Loucy (cell line): ENCODE measurements at regions not wholly inside any gene's neighbourhood (a gene's known extent, or its start where the extent isn't known, plus 50 kb on each side); places are given as distances from the start of the nearest gene placed in this dataset.

Experiments
- H2AFZ ChIP-seq: fragments of 200-600 bp; sonication (generic); 2 replicates; pipeline ENCODE4 v1.6.0; 2016; ENCODE audit warnings: antibody characterized with exemption, mild to moderate bottlenecking, low read length, moderate library complexity
- H3F3A ChIP-seq: fragments of 200-600 bp; 2 replicates; pipeline ENCODE4 v1.6.0; 2016; ENCODE audit warnings: antibody characterized with exemption, low read depth, mild to moderate bottlenecking
- H3K27me3 ChIP-seq: fragments of 200-600 bp; sonication (generic); 2 replicates; pipeline ENCODE4 v1.6.1; 2014; ENCODE audit warnings: low read length, mild to moderate bottlenecking; ENCODE audit not compliant: insufficient read depth, poor library complexity, severe bottlenecking
- H3K36me3 ChIP-seq: fragments of 200-600 bp; sonication (generic); 2 replicates; pipeline ENCODE4 v1.6.1; 2016; ENCODE audit warnings: low read length; ENCODE audit not compliant: insufficient read depth
- H3K4me1 ChIP-seq: fragments of 200-600 bp; sonication (generic); 2 replicates; pipeline ENCODE4 v1.5.1; 2014; ENCODE audit warnings: low read length, mild to moderate bottlenecking; ENCODE audit not compliant: insufficient read depth, poor library complexity, severe bottlenecking
- H3K4me2 ChIP-seq: fragments of 200-600 bp; sonication (generic); 2 replicates; pipeline ENCODE4 v1.6.0; 2014; ENCODE audit warnings: antibody characterized with exemption, low read length, low read depth, mild to moderate bottlenecking; ENCODE audit not compliant: poor library complexity, severe bottlenecking
- H3K4me3 ChIP-seq: fragments of 200-600 bp; sonication (generic); 2 replicates; pipeline ENCODE4 v1.5.1; 2014; ENCODE audit warnings: low read length, mild to moderate bottlenecking, mixed read lengths; ENCODE audit not compliant: poor library complexity, severe bottlenecking
- H3K79me2 ChIP-seq: fragments of 200-600 bp; sonication (generic); 2 replicates; pipeline ENCODE4 v1.6.1; 2014; ENCODE audit warnings: low read length; ENCODE audit not compliant: insufficient read depth
- H3K9ac ChIP-seq: fragments of 200-600 bp; sonication (generic); 2 replicates; pipeline ENCODE4 v1.6.0; 2014; ENCODE audit warnings: mild to moderate bottlenecking, low read depth, low read length, moderate library complexity; ENCODE audit not compliant: poor library complexity, severe bottlenecking
- H3K9me2 ChIP-seq: fragments of 200-600 bp; sonication (generic); replicated peaks from 2 replicates; pipeline ENCODE4 v1.6.1; 2016; ENCODE audit warnings: low read depth, low read length, mixed read lengths
- H3K9me3 ChIP-seq: fragments of 200-600 bp; sonication (generic); 2 replicates; pipeline ENCODE4 v1.6.1; 2014; ENCODE audit warnings: mild to moderate bottlenecking, antibody characterized with exemption, low read length, low read depth; ENCODE audit not compliant: insufficient read depth
- H4K20me1 ChIP-seq: fragments of 200-600 bp; sonication (generic); 2 replicates; pipeline ENCODE4 v1.6.0; 2014; ENCODE audit warnings: antibody characterized with exemption, low read length, mild to moderate bottlenecking; ENCODE audit not compliant: insufficient read depth, poor library complexity, severe bottlenecking
- EZH2phosphoT487 ChIP-seq: fragments of 200-600 bp; IDR thresholded peaks from 2 replicates; pipeline ENCODE4 v1.6.1; 2018; ENCODE audit warnings: antibody characterized with exemption, mild to moderate bottlenecking, moderate library complexity, borderline replicate concordance
- TF ChIP-seq, protein P1 (sequence below): fragments of 200-600 bp; sonication (generic); conservative IDR thresholded peaks from 2 replicates; pipeline ENCODE4 v1.5.1; 2014; ENCODE audit warnings: mild to moderate bottlenecking, antibody characterized with exemption, low read length

DNA sequence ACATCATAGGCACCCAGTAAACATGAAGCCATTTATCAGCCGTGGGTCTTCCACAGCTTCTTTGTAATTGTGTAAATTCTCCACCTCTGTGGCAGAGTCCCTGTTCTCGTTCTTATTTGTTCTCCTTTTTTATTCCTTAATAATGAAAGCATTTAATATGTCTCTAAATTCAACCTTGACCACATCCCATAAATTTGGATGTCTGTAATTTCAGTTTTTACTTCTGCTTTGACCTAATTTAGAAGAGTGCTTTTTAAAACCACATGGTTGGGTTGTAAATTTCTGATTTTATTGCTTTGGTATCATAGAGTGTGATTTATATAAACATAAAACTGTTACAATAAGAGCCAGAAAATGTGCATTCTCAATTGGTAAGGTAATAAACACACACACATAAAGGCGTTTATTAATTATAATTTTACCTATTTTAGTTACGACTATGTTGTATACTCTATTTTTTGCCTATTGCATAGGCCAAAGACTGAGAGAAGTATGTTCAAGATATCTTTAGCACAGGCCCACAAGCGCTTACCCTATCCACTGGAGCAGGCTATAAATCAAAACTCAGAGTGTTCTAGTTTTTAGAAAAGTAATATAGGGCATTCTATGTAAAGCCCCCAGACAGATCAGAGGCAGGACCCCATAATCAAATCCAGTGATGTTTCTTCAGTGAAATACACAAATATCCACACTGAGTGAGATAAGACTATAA lies 58.0 kb upstream of the CCND1 start:
- no peaks in the 10 kb centered on the region for H3K36me3 ChIP-seq
- no peak overlapping the region for H3K4me2 ChIP-seq
- no peaks in the 10 kb centered on the region for H3K27me3 ChIP-seq
- no peaks in the 10 kb centered on the region; the same call in 1 of the 2 replicates for H3K9me3 ChIP-seq
- no peaks in the 10 kb centered on the region for H3K9me2 ChIP-seq
- H3K9ac ChIP-seq, result no peak overlapping the region
- TF ChIP-seq, protein P1, sequence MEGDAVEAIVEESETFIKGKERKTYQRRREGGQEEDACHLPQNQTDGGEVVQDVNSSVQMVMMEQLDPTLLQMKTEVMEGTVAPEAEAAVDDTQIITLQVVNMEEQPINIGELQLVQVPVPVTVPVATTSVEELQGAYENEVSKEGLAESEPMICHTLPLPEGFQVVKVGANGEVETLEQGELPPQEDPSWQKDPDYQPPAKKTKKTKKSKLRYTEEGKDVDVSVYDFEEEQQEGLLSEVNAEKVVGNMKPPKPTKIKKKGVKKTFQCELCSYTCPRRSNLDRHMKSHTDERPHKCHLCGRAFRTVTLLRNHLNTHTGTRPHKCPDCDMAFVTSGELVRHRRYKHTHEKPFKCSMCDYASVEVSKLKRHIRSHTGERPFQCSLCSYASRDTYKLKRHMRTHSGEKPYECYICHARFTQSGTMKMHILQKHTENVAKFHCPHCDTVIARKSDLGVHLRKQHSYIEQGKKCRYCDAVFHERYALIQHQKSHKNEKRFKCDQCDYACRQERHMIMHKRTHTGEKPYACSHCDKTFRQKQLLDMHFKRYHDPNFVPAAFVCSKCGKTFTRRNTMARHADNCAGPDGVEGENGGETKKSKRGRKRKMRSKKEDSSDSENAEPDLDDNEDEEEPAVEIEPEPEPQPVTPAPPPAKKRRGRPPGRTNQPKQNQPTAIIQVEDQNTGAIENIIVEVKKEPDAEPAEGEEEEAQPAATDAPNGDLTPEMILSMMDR, result no peak
- no peak for TF ChIP-seq EZH2phosphoT487
- no peaks in the 10 kb centered on the region for H3F3A ChIP-seq
- H3K4me1 ChIP-seq, result no peaks in the 10 kb centered on the region
- no peak overlapping the region for H2AFZ ChIP-seq
- H4K20me1 ChIP-seq, result no peaks in the 10 kb centered on the region
- H3K79me2 ChIP-seq, result no peaks in the 10 kb centered on the region
- H3K4me3 ChIP-seq, result no peak overlapping the region

DNA sequence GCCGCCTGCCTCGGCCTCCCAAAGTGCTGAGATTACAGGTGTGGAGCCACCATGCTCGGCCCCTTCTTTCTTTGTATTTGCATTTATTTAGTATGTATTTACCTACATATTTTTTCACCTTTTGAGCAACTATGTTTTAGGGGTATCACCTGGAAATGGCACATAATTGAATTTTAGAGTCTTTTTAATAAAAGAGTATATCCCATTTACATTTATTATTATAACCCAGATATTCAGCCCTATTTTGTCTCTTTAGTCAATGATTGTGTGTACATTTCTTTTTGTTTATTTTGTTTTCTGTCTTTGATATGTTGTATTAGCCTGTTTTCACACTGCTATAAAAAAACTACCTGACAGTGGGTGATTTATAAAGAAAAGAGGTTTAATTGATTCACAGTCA lies 56.8 kb upstream of the CCND1 start:
- no peaks in the 10 kb centered on the region for H3F3A ChIP-seq
- no peak overlapping the region for H3K9ac ChIP-seq
- H3K27me3 ChIP-seq, result no peaks in the 10 kb centered on the region
- no peaks in the 10 kb centered on the region for H3K4me1 ChIP-seq
- H3K9me2 ChIP-seq, result no peaks in the 10 kb centered on the region
- H3K4me3 ChIP-seq, result no peak overlapping the region
- no peak overlapping the region for H3K4me2 ChIP-seq
- H3K9me3 ChIP-seq, result no peaks in the 10 kb centered on the region; the same call in 1 of the 2 replicates
- TF ChIP-seq EZH2phosphoT487, result no peak
- TF ChIP-seq, protein P1, result no peak
- no peaks in the 10 kb centered on the region for H4K20me1 ChIP-seq
- no peaks in the 10 kb centered on the region for H3K36me3 ChIP-seq
- H2AFZ ChIP-seq, result no peak overlapping the region
- no peaks in the 10 kb centered on the region for H3K79me2 ChIP-seq

DNA sequence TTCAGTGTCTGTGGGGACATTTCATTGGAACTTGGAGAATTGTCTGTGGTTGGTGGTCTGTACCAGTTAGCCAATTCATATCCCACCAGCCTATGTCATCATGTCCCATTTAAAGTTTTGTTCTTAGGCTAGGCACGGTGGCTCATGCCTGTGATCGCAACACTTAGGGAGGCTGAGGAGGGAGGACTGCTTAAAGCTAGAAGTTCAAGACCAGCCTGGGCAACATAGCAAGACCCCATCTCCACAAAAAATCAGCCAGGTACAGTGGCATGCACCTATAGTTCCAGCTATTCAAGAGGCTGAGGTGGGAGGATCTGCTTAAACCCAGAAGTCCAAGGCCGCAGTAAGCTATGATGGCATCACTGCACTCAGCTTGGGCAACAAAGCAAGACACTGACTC lies 55.6 kb upstream of the CCND1 start:
- no peaks in the 10 kb centered on the region; the same call in 1 of the 2 replicates for H3K9me3 ChIP-seq
- no peak overlapping the region for H3K9ac ChIP-seq
- no peaks in the 10 kb centered on the region for H3F3A ChIP-seq
- H3K4me2 ChIP-seq, result no peak overlapping the region
- no peak for TF ChIP-seq EZH2phosphoT487
- TF ChIP-seq, protein P1, result no peak
- no peaks in the 10 kb centered on the region for H3K27me3 ChIP-seq
- no peaks in the 10 kb centered on the region for H3K4me1 ChIP-seq
- H4K20me1 ChIP-seq, result no peaks in the 10 kb centered on the region
- no peaks in the 10 kb centered on the region for H3K36me3 ChIP-seq
- H3K79me2 ChIP-seq, result no peaks in the 10 kb centered on the region
- no peaks in the 10 kb centered on the region for H3K9me2 ChIP-seq
- no peak overlapping the region for H3K4me3 ChIP-seq
- H2AFZ ChIP-seq, result no peak overlapping the region
